H1 (cell line): ENCODE measurements at regions not wholly inside any gene's neighbourhood (a gene's known extent, or its start where the extent isn't known, plus 50 kb on each side); places are given as distances from the start of the nearest gene placed in this dataset.

Experiments used
- POLR2A ChIP-seq, 2 experiments: IDR thresholded peaks; 1 replicate in 1 of 2; 2 replicates in 1 of 2; pipeline ENCODE4 v1.6.1; 2011; ENCODE audit warnings: low read depth in 2 of 2, low read length in 2 of 2, mild to moderate bottlenecking in 2 of 2; ENCODE audit errors: control extremely low read depth in 1 of 2
- TCF12 ChIP-seq: IDR thresholded peaks from 2 replicates; pipeline ENCODE4 v1.6.1; 2011; ENCODE audit warnings: low read depth, mild to moderate bottlenecking, low read length

- no peak for TF ChIP-seq TCF12
- no peak for TF ChIP-seq POLR2A (IDR thresholded peaks at IDR 0.05; ENCODE audit: control extremely low read depth in 1 of 2, low read depth in 2 of 2, low read length in 2 of 2)
Observed at GRCh38 chr19:28583713-28584112, 629.2 kb downstream of the UQCRFS1 start.
